ENCODE measurements at regions not wholly inside any gene's neighbourhood (a gene's known extent, or its start where the extent isn't known, plus 50 kb on each side); places are given as distances from the start of the nearest gene placed in this dataset.

DNA sequence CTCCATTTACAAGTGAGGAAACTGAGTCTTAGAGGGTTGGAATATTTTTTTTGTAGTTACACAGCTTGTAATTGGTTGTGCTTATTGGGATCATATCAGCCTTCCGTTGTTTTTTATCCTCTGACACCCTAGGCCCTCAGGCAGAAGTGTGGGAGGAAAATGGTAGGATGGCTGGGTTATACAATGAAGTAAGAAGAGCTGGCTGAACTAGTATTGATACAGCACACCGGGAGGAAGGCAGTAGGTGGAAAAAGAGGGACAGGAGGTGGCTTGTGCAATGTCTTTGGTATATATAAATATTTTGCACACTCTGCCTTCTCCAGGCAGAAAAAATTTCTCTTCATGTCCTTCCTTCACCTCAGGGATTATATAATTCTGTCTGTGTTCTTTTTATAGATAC is 214.3 kb upstream of the SGO1 start (continued):
- TF ChIP-seq, protein P1, sequence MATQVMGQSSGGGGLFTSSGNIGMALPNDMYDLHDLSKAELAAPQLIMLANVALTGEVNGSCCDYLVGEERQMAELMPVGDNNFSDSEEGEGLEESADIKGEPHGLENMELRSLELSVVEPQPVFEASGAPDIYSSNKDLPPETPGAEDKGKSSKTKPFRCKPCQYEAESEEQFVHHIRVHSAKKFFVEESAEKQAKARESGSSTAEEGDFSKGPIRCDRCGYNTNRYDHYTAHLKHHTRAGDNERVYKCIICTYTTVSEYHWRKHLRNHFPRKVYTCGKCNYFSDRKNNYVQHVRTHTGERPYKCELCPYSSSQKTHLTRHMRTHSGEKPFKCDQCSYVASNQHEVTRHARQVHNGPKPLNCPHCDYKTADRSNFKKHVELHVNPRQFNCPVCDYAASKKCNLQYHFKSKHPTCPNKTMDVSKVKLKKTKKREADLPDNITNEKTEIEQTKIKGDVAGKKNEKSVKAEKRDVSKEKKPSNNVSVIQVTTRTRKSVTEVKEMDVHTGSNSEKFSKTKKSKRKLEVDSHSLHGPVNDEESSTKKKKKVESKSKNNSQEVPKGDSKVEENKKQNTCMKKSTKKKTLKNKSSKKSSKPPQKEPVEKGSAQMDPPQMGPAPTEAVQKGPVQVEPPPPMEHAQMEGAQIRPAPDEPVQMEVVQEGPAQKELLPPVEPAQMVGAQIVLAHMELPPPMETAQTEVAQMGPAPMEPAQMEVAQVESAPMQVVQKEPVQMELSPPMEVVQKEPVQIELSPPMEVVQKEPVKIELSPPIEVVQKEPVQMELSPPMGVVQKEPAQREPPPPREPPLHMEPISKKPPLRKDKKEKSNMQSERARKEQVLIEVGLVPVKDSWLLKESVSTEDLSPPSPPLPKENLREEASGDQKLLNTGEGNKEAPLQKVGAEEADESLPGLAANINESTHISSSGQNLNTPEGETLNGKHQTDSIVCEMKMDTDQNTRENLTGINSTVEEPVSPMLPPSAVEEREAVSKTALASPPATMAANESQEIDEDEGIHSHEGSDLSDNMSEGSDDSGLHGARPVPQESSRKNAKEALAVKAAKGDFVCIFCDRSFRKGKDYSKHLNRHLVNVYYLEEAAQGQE (IDR thresholded peaks at IDR 0.05; ENCODE audit: low read depth): no peak
- no peak for TF ChIP-seq CBX3 (IDR thresholded peaks at IDR 0.05; ENCODE audit: low read depth)

DNA sequence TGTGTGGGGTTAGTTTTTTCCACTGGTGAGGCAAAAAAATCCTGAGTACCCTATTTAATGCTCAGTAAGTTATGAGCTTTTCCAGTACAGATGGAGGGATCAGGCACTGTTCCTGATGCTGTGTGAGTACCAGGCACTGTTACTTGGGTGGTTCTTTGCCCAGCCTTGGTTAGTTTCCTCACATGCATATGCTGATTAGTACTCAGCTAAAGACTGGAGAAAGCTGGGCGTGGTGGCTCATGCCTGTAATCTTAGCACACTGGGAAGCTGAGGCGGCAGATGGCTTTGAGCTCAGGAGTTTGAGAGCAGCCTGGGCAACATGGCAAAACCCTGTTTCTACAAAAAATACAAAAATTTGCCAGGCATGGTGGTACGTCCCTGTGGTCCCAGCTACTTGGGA is 210.3 kb upstream of the SGO1 start:
- ATAC-seq: no peak
- ChIA-PET RAD21 (ENCODE audit: low non-redundant PET in 1 of 2, low total read pairs in 2 of 2, uncharacterized antibody in 2 of 2, unreplicated experiment in 2 of 2) (no interaction called here), CTCF (no interaction called here)

DNA sequence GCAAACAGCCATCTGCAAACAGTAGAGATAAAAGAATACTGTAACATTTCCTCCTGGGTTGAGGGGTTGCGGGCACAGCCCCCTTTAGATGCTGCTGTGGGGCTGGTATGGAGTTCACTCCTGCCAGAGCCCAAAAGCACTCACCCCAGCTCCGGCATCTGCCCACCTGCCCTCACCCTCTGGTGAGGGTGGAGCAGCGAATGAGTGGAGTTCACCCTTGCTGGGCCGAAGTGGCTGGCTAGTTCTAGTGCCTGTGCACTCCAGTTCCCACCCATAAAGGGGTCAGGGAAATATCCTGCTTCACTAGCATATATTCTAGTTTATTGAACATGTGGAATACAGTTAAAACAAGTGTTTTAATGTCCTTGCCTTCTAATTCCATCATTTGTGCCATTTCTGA is 209.7 kb upstream of the SGO1 start:
- Histone ChIP-seq H3K79me2 (ENCODE audit: insufficient read depth, low read length) (no peaks in the 10 kb centered on the region), H3K36me3 (ENCODE audit: control insufficient read depth in 1 of 2, insufficient read depth in 2 of 2, low read length in 2 of 2) (no peaks in the 10 kb centered on the region), H3K4me2 (ENCODE audit: low read length) (no peak overlapping the region), H3K9me3 (ENCODE audit: control insufficient read depth in 1 of 2, insufficient read depth in 1 of 2, low read depth in 1 of 2, low read length in 2 of 2) (no peaks in the 10 kb centered on the region), H3K4me3 (replicated peaks in 1 of 2; ENCODE audit: low read depth in 1 of 2, low read length in 2 of 2) (no peak overlapping the region), H3K27me3 (ENCODE audit: insufficient read depth, low read length) (no peaks in the 10 kb centered on the region), H4K20me1 (ENCODE audit: insufficient read depth) (no peaks in the 10 kb centered on the region), H3K9ac (ENCODE audit: low read length) (no peak overlapping the region), H3K9me2 (ENCODE audit: insufficient read depth) (no peaks in the 10 kb centered on the region), H3K4me1 (ENCODE audit: control insufficient read depth in 1 of 2, insufficient read depth in 2 of 2, low read length in 2 of 2) (no peaks in the 10 kb centered on the region), H2AFZ (ENCODE audit: low read depth, low read length, poor library complexity, severe bottlenecking) (no peak overlapping the region), H3K27ac (ENCODE audit: low read depth, low read length) (no peak overlapping the region)
- DNase-seq (ENCODE audit: low read depth, low spot score) (no peak), ATAC-seq (no peak)
- CTCF ChIA-PET: no interaction called here
- POLR2A ChIA-PET: no interaction called here
- RAD21 ChIA-PET (ENCODE audit: low non-redundant PET in 1 of 2, low total read pairs in 2 of 2, uncharacterized antibody in 2 of 2, unreplicated experiment in 2 of 2): no interaction called here
- intact Hi-C loops (cut with micrococcal nuclease): no loop called here
- no TSS peak for BruUV-seq (replicated peaks)
- TF ChIP-seq ELF1 (IDR thresholded peaks at IDR 0.05; ENCODE audit: borderline replicate concordance, low read depth): no peak
- TF ChIP-seq EZH2 (IDR thresholded peaks at IDR 0.05): no peak
- no peak for TF ChIP-seq ZFX (IDR thresholded peaks at IDR 0.05)
- TF ChIP-seq POLR2A (IDR thresholded peaks at IDR 0.05; ENCODE audit: borderline replicate concordance, extremely low read depth, insufficient read depth, insufficient read length): no peak
- TF ChIP-seq TCF7L2 (IDR thresholded peaks at IDR 0.05; ENCODE audit: borderline replicate concordance, extremely low read depth, insufficient read depth, insufficient read length): no peak
- no peak for TF ChIP-seq ZNF274 (IDR thresholded peaks at IDR 0.05; ENCODE audit: low read depth, low read length)
- TF ChIP-seq JUND (IDR thresholded peaks at IDR 0.05): no peak
- no peak for TF ChIP-seq CBX3 (IDR thresholded peaks at IDR 0.05; ENCODE audit: low read depth)
- TF ChIP-seq POLR2AphosphoS5 (IDR thresholded peaks at IDR 0.05; ENCODE audit: low read depth, low read length): no peak
- TF ChIP-seq, protein P2, sequence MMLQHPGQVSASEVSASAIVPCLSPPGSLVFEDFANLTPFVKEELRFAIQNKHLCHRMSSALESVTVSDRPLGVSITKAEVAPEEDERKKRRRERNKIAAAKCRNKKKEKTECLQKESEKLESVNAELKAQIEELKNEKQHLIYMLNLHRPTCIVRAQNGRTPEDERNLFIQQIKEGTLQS (IDR thresholded peaks at IDR 0.05): no peak
- TF ChIP-seq FOSL1 (IDR thresholded peaks at IDR 0.05; ENCODE audit: low read depth): no peak
- TF ChIP-seq EGR1 (IDR thresholded peaks at IDR 0.05; ENCODE audit: low read depth): no peak
- no peak for TF ChIP-seq RAD21 (IDR thresholded peaks at IDR 0.05; ENCODE audit: low read depth)
- TF ChIP-seq, protein P3, sequence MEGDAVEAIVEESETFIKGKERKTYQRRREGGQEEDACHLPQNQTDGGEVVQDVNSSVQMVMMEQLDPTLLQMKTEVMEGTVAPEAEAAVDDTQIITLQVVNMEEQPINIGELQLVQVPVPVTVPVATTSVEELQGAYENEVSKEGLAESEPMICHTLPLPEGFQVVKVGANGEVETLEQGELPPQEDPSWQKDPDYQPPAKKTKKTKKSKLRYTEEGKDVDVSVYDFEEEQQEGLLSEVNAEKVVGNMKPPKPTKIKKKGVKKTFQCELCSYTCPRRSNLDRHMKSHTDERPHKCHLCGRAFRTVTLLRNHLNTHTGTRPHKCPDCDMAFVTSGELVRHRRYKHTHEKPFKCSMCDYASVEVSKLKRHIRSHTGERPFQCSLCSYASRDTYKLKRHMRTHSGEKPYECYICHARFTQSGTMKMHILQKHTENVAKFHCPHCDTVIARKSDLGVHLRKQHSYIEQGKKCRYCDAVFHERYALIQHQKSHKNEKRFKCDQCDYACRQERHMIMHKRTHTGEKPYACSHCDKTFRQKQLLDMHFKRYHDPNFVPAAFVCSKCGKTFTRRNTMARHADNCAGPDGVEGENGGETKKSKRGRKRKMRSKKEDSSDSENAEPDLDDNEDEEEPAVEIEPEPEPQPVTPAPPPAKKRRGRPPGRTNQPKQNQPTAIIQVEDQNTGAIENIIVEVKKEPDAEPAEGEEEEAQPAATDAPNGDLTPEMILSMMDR (IDR thresholded peaks at IDR 0.05 in 2 of 3, conservative IDR thresholded peaks at IDR 0.05 in 1 of 3; ENCODE audit: borderline replicate concordance in 1 of 3, insufficient read depth in 1 of 3, low read depth in 2 of 3, low read length in 2 of 3): no peak

More for the DNA sequence above, 210.3 kb upstream of the SGO1 start:
- no peaks in the 10 kb centered on the region for H3K27me3 ChIP-seq (ENCODE audit: insufficient read depth, low read length)
- no peaks in the 10 kb centered on the region for H3K79me2 ChIP-seq (ENCODE audit: insufficient read depth, low read length)
- no peaks in the 10 kb centered on the region for H3K4me1 ChIP-seq (ENCODE audit: control insufficient read depth in 1 of 2, insufficient read depth in 2 of 2, low read length in 2 of 2)
- no peak overlapping the region for H3K4me2 ChIP-seq (ENCODE audit: low read length)
- BruUV-seq (replicated peaks): no TSS peak
- no peak for TF ChIP-seq FOSL1 (IDR thresholded peaks at IDR 0.05; ENCODE audit: low read depth)
- no peak for TF ChIP-seq ZNF274 (IDR thresholded peaks at IDR 0.05; ENCODE audit: low read depth, low read length)
- H3K9ac ChIP-seq (ENCODE audit: low read length): no peak overlapping the region
- no peaks in the 10 kb centered on the region for H3K36me3 ChIP-seq (ENCODE audit: control insufficient read depth in 1 of 2, insufficient read depth in 2 of 2, low read length in 2 of 2)
- H3K27ac ChIP-seq (ENCODE audit: low read depth, low read length): no peak overlapping the region
- no peaks in the 10 kb centered on the region for H3K9me3 ChIP-seq (ENCODE audit: control insufficient read depth in 1 of 2, insufficient read depth in 1 of 2, low read depth in 1 of 2, low read length in 2 of 2)
- POLR2A ChIA-PET: no interaction called here
- no peak overlapping the region for H3K4me3 ChIP-seq (replicated peaks in 1 of 2; ENCODE audit: low read depth in 1 of 2, low read length in 2 of 2)
- no peak overlapping the region for H2AFZ ChIP-seq (ENCODE audit: low read depth, low read length, poor library complexity, severe bottlenecking)
- intact Hi-C loops (cut with micrococcal nuclease): no loop called here
- no peak for DNase-seq (ENCODE audit: low read depth, low spot score)
- H4K20me1 ChIP-seq (ENCODE audit: insufficient read depth): no peaks in the 10 kb centered on the region
- no peaks in the 10 kb centered on the region for H3K9me2 ChIP-seq (ENCODE audit: insufficient read depth)

Measured in HCT116 (cell line).